Mesenchymal stem cell (in vitro differentiated cells and primary cell): ENCODE measurements at regions not wholly inside any gene's neighbourhood (a gene's known extent, or its start where the extent isn't known, plus 50 kb on each side); places are given as distances from the start of the nearest gene placed in this dataset.
"Not testable (repeated sequence)": the region's sequence is repeated elsewhere in the genome, so short reads cannot be mapped to it uniquely, and the experiment has no call there.

Experiments
- DNase-seq: peaks from one replicate; pipeline ENCODE4 v3.0.0-alpha.2; 2013
- H2AFZ ChIP-seq: one replicate; pipeline ENCODE4 v1.6.1; 2013; ENCODE audit warnings: low read depth, mild to moderate bottlenecking, control low read depth, inconsistent platforms, low read length, moderate library complexity
- H2AK5ac ChIP-seq: 2 replicates; pipeline ENCODE4 v1.6.1; 2013; ENCODE audit warnings: low read length, moderate library complexity, mild to moderate bottlenecking, inconsistent platforms; ENCODE audit not compliant: severe bottlenecking
- H2BK120ac ChIP-seq: one replicate; pipeline ENCODE4 v1.6.1; 2013; ENCODE audit warnings: low read depth, mild to moderate bottlenecking, inconsistent platforms, low read length, moderate library complexity
- H2BK12ac ChIP-seq, 2 experiments: one replicate each; pipeline ENCODE4 v1.6.1; 2013; ENCODE audit warnings: inconsistent platforms in 2 of 2, low read length in 2 of 2, mild to moderate bottlenecking in 2 of 2, moderate library complexity in 2 of 2, control low read depth in 1 of 2
- H2BK15ac ChIP-seq: one replicate; pipeline ENCODE4 v1.6.1; 2013; ENCODE audit warnings: mild to moderate bottlenecking, low read depth, inconsistent platforms; ENCODE audit not compliant: poor library complexity, severe bottlenecking
- H2BK5ac ChIP-seq: 2 replicates; pipeline ENCODE4 v1.6.1; 2013; ENCODE audit warnings: low read depth, mild to moderate bottlenecking, low read length, control low read depth, inconsistent platforms; ENCODE audit not compliant: poor library complexity, severe bottlenecking
- H3K14ac ChIP-seq, 2 experiments: one replicate each; pipeline ENCODE4 v1.6.1; 2013; ENCODE audit warnings: inconsistent platforms in 2 of 2, low read length in 2 of 2, control low read depth in 1 of 2, mild to moderate bottlenecking in 1 of 2, moderate library complexity in 1 of 2
- H3K18ac ChIP-seq, 2 experiments: one replicate each; pipeline ENCODE4 v1.6.1; 2013; ENCODE audit warnings: inconsistent platforms in 2 of 2, low read length in 2 of 2, control low read depth in 1 of 2, low read depth in 1 of 2, mild to moderate bottlenecking in 1 of 2
- H3K23ac ChIP-seq, 2 experiments: one replicate each; pipeline ENCODE4 v1.6.1; 2013; ENCODE audit warnings: inconsistent platforms in 2 of 2, low read length in 2 of 2, mild to moderate bottlenecking in 2 of 2, moderate library complexity in 2 of 2, control low read depth in 1 of 2
- H3K27ac ChIP-seq: 2 replicates; pipeline ENCODE4 v1.5.1; 2013; ENCODE audit warnings: mild to moderate bottlenecking, moderate library complexity, low read length, control low read depth, inconsistent platforms; ENCODE audit not compliant: poor library complexity, severe bottlenecking
- H3K27me3 ChIP-seq, 2 experiments: 2 replicates each; pipeline versions ENCODE4 v1.6.1 to v1.7.0; 2013; ENCODE audit warnings: low read length in 2 of 2, mild to moderate bottlenecking in 2 of 2, moderate library complexity in 2 of 2, control low read depth in 1 of 2, inconsistent platforms in 1 of 2; ENCODE audit not compliant: control insufficient read depth in 1 of 2, insufficient read depth in 1 of 2
- H3K36me3 ChIP-seq, 2 experiments: 2 replicates each; pipeline versions ENCODE4 v1.6.1 to v1.7.0; 2013; ENCODE audit warnings: low read length in 2 of 2, control low read depth in 1 of 2, inconsistent platforms in 1 of 2, low read depth in 1 of 2, mild to moderate bottlenecking in 1 of 2; ENCODE audit not compliant: insufficient read depth in 2 of 2, control insufficient read depth in 1 of 2
- H3K4ac ChIP-seq, 2 experiments: one replicate each; pipeline ENCODE4 v1.6.1; 2013; ENCODE audit warnings: inconsistent platforms in 2 of 2, low read length in 2 of 2, mild to moderate bottlenecking in 2 of 2, moderate library complexity in 2 of 2, control low read depth in 1 of 2, low read depth in 1 of 2
- H3K4me1 ChIP-seq: 2 replicates; pipeline ENCODE4 v1.6.1; 2013; ENCODE audit warnings: low read depth, low read length, control low read depth; ENCODE audit not compliant: control insufficient read depth, insufficient read depth
- H3K4me2 ChIP-seq: 2 replicates; pipeline ENCODE4 v1.6.1; 2013; ENCODE audit warnings: low read length, mild to moderate bottlenecking, inconsistent platforms; ENCODE audit not compliant: poor library complexity, severe bottlenecking
- H3K4me3 ChIP-seq, 2 experiments: 2 replicates each; pipeline versions ENCODE4 v1.5.1 to v1.7.0; 2013; ENCODE audit warnings: low read length in 2 of 2, mild to moderate bottlenecking in 2 of 2, control low read depth in 1 of 2, low read depth in 1 of 2; ENCODE audit not compliant: insufficient read depth in 1 of 2
- H3K79me1 ChIP-seq: replicated peaks from 2 replicates; pipeline ENCODE4 v1.6.1; 2013; ENCODE audit warnings: mild to moderate bottlenecking, control low read depth, low read length, inconsistent platforms; ENCODE audit not compliant: poor library complexity, severe bottlenecking
- H3K9ac ChIP-seq: 2 replicates; pipeline ENCODE4 v1.7.0; 2013; ENCODE audit warnings: mild to moderate bottlenecking, low read length, moderate library complexity
- H3K9me3 ChIP-seq: 2 replicates; pipeline ENCODE4 v1.7.0; 2013; ENCODE audit warnings: mild to moderate bottlenecking, low read length; ENCODE audit not compliant: control insufficient read depth
- H4K8ac ChIP-seq: one replicate; pipeline ENCODE4 v1.6.1; 2013; ENCODE audit warnings: inconsistent platforms, mild to moderate bottlenecking, low read length, moderate library complexity
- H4K91ac ChIP-seq: one replicate; pipeline ENCODE4 v1.6.1; 2013; ENCODE audit warnings: mild to moderate bottlenecking, low read length, inconsistent platforms
- WGBS: methylation state at CpG from one replicate; pipeline ENCODE4 v1.1.7; 2013; ENCODE audit warnings: mixed read lengths; 5-methylcytosine and 5-hydroxymethylcytosine counted together

DNA sequence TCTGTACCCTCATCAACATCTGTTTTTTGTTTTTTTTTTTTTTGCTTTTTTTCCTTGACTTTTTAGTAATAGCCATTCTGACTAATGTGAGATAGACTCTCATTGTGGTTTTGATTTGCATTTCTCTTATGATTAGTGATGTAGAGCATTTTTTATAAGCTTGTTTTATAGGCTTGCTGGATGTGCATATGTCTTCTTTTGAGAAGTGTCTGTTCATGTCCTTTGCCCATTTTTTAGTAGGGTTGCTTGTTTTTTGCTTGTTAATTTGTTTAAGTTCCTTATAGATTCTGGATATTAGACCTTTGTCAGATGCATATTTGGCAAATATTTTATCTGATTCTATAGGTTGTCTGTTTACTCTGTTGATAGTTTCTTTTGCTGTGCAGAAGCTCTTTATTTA is 53.5 kb upstream of the FAR1 start:
- DNase-seq, H2AFZ ChIP-seq, H3K36me3 ChIP-seq, H2BK15ac ChIP-seq, H2BK5ac ChIP-seq, H4K91ac ChIP-seq, H4K8ac ChIP-seq, H3K4ac ChIP-seq, H3K4me3 ChIP-seq, H2BK12ac ChIP-seq, H3K18ac ChIP-seq, H3K14ac ChIP-seq, H3K27me3 ChIP-seq, H3K79me1 ChIP-seq, H3K27ac ChIP-seq, H3K23ac ChIP-seq, H3K4me1 ChIP-seq, H3K4me2 ChIP-seq, H2AK5ac ChIP-seq, H3K9ac ChIP-seq, H2BK120ac ChIP-seq: not testable (repeated sequence)
- peaks cover 39% of the 10 kb centered on the region for H3K9me3 ChIP-seq

DNA sequence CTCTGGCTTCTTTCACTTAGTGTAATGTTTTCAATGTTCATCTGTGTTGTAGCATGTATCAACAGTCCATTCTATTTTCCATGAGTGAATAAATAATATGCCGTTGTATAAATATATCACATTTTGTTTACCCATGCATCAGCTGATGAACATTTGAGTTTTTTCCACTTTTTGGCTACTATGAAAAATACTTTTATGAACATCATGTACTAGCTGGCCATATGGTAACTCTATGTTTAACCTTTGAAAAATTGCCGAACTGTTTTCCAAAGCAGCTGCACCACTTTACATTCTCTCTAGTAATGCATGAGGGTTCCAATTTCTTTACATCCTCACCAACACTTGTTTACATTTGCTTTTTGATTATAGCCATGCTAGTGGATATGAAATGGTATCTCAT is 59.8 kb upstream of the FAR1 start:
- WGBS = 63% methylated on average over 1 of the region's 2 CpGs
- no peak overlapping the region for H3K23ac ChIP-seq

DNA sequence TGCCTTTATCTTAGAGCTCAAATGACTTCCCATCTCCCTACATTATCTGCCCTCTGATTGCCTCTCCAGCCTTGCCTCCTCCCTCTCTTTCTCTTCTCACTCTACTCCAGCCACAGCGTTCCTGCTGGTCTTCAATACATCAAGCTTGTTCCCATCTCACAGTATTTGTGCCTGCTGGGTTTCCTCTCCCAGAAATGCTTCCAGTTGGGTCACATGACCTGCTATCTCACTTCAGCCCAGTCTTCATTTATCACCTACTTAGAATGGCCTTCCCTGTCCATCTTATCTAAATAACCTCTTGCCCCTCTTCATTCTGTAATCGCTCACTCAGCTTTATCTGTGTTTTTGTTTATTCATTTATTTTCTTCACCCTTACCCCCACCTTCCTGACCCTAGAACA is 61.8 kb upstream of the FAR1 start:
- no peaks in the 10 kb centered on the region for H3K36me3 ChIP-seq
- no peak overlapping the region for H3K23ac ChIP-seq
- H3K9me3 ChIP-seq = no peaks in the 10 kb centered on the region
- H3K9ac ChIP-seq = no peak overlapping the region
- no peak overlapping the region for H2AFZ ChIP-seq
- no peak overlapping the region for H2AK5ac ChIP-seq
- H3K27ac ChIP-seq = no peak overlapping the region
- no peak overlapping the region for H2BK120ac ChIP-seq
- no peak overlapping the region for H3K4ac ChIP-seq
- H3K4me1 ChIP-seq = no peaks in the 10 kb centered on the region
- no peak overlapping the region for H2BK15ac ChIP-seq
- DNase-seq = no peak
- no peak overlapping the region for H4K91ac ChIP-seq
- H3K27me3 ChIP-seq = peaks cover 0 to 3% of the 10 kb centered on the region in 2 experiments
- H3K18ac ChIP-seq = no peak overlapping the region
- WGBS = under 1% methylated on average over 2 of the region's 2 CpGs
- no peak overlapping the region for H3K4me2 ChIP-seq
- H2BK5ac ChIP-seq = no peak overlapping the region
- H2BK12ac ChIP-seq = no peak overlapping the region
- H3K4me3 ChIP-seq = no peak overlapping the region
- H3K14ac ChIP-seq = no peak overlapping the region
- H3K79me1 ChIP-seq = no peaks in the 10 kb centered on the region
- H4K8ac ChIP-seq = no peak overlapping the region

More for the DNA sequence above, 59.8 kb upstream of the FAR1 start:
- Histone ChIP-seq H4K91ac (no peak overlapping the region), H3K9me3 (peaks cover 6% of the 10 kb centered on the region), H2BK12ac (no peak overlapping the region), H3K9ac (no peak overlapping the region), H3K14ac (no peak overlapping the region), H3K4me1 (no peaks in the 10 kb centered on the region), H2BK15ac (no peak overlapping the region), H3K36me3 (no peaks in the 10 kb centered on the region), H3K79me1 (no peaks in the 10 kb centered on the region), H3K4ac (no peak overlapping the region), H2BK120ac (no peak overlapping the region), H3K4me2 (no peak overlapping the region), H2BK5ac (no peak overlapping the region), H4K8ac (no peak overlapping the region), H2AFZ (no peak overlapping the region), H3K27me3 (peaks cover 0 to 3% of the 10 kb centered on the region in 2 experiments), H3K18ac (no peak overlapping the region), H2AK5ac (no peak overlapping the region), H3K27ac (no peak overlapping the region), H3K4me3 (no peak overlapping the region)
- DNase-seq = no peak

DNA sequence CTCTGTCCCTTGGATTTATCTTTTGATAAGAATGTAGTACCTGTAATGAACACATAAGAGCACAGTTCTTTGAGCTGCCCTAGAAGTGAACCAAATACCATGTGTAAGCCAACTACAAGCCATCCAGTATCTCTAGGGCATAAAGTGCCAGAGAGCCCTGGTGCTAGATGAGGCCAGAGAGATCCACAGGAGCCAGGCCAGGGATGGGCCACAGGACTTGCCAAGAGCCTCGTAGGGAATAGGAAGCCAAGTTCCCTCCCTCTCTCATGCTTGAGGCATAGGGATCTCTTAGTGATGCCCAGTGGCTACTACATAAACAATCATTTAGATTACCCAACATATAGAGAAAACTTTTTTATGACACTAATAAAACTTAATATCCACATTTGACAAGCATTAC is 64.8 kb upstream of the FAR1 start:
- Histone ChIP-seq H2BK12ac (no peak overlapping the region), H3K79me1 (no peaks in the 10 kb centered on the region), H3K27ac (no peak overlapping the region), H2AK5ac (no peak overlapping the region), H2BK15ac (no peak overlapping the region), H3K27me3 (peaks cover 0 to 3% of the 10 kb centered on the region in 2 experiments), H3K18ac (peak overlapping the region in 1 of 2 experiments; percentile 24), H3K9me3 (no peaks in the 10 kb centered on the region), H3K14ac (no peak overlapping the region), H3K4me2 (no peak overlapping the region), H3K4ac (no peak overlapping the region), H2BK120ac (no peak overlapping the region), H3K23ac (no peak overlapping the region), H3K36me3 (no peaks in the 10 kb centered on the region), H2BK5ac (no peak overlapping the region), H3K4me3 (no peak overlapping the region), H3K9ac (no peak overlapping the region), H2AFZ (no peak overlapping the region), H4K91ac (no peak overlapping the region), H3K4me1 (no peaks in the 10 kb centered on the region), H4K8ac (no peak overlapping the region)
- 50% methylated on average over 1 of the region's 1 CpG for WGBS
- no peak for DNase-seq
